C4-2B (cell line): ENCODE measurements at regions not wholly inside any gene's neighbourhood (a gene's known extent, or its start where the extent isn't known, plus 50 kb on each side); places are given as distances from the start of the nearest gene placed in this dataset.

ENCODE experiments used
- ZFX ChIP-seq: fragments of 450-650 bp; IDR thresholded peaks from 2 replicates; pipeline ENCODE4 v1.6.1; 2017
- TF ChIP-seq, protein P1 (sequence below): fragments of 450-650 bp; conservative IDR thresholded peaks from 2 replicates; pipeline ENCODE4 v1.5.1; 2017; ENCODE audit warnings: mild to moderate bottlenecking

DNA sequence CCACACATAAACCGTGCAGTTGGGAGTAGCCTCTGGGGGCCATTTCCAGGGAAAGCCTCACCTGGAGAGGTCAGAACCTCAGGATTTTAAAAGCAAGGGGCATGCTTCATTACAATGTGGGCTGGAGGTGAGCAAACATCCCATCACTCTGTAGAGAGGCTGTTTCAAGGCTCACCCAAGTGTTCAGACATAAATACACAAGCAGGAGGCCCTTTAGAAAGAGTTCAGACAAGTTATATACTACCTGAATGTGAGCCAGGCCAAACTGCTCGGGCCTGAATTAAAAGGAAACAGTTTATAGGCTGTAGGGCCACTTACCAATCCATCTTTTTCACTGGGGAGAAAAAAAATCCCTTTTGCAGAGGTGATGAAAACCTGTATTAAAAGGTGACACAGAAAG, 540.0 kb upstream of the ZEB2 start:
- TF ChIP-seq, protein P1, sequence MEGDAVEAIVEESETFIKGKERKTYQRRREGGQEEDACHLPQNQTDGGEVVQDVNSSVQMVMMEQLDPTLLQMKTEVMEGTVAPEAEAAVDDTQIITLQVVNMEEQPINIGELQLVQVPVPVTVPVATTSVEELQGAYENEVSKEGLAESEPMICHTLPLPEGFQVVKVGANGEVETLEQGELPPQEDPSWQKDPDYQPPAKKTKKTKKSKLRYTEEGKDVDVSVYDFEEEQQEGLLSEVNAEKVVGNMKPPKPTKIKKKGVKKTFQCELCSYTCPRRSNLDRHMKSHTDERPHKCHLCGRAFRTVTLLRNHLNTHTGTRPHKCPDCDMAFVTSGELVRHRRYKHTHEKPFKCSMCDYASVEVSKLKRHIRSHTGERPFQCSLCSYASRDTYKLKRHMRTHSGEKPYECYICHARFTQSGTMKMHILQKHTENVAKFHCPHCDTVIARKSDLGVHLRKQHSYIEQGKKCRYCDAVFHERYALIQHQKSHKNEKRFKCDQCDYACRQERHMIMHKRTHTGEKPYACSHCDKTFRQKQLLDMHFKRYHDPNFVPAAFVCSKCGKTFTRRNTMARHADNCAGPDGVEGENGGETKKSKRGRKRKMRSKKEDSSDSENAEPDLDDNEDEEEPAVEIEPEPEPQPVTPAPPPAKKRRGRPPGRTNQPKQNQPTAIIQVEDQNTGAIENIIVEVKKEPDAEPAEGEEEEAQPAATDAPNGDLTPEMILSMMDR, result no peak
- TF ChIP-seq ZFX, result no peak
